Ovary (tissue), 7 donors: ENCODE measurements at regions not wholly inside any gene's neighbourhood (a gene's known extent, or its start where the extent isn't known, plus 50 kb on each side); places are given as distances from the start of the nearest gene placed in this dataset.

Source experiments
- DNase-seq, 5 donors: peaks; one replicate each; pipeline ENCODE4 v3.0.0-alpha.2; 2019 to 2020
- H3K27ac ChIP-seq, 2 donors: fragments of 200-600 bp; one replicate each; pipeline versions ENCODE4 v1.5.1 to v1.8.0; 2019 to 2022
- H3K27me3 ChIP-seq: fragments of 200-600 bp; one replicate; pipeline ENCODE4 v1.8.0; 2022
- H3K36me3 ChIP-seq: fragments of 200-600 bp; sonication (generic); one replicate; pipeline ENCODE4 v1.5.1; 2019
- H3K4me1 ChIP-seq: one replicate; pipeline ENCODE4 v1.8.1; 2013; ENCODE audit warnings: mild to moderate bottlenecking, moderate library complexity; ENCODE audit not compliant: insufficient read depth
- H3K4me3 ChIP-seq: fragments of 200-600 bp; sonication (generic); one replicate; pipeline ENCODE4 v1.5.1; 2017
- H3K9me3 ChIP-seq, 2 donors: fragments of 200-600 bp in 1 of 2; sonication (generic) in 1 of 2; one replicate each; pipeline versions ENCODE4 v1.5.1 to v1.8.1; 2013 to 2019; ENCODE audit warnings: mild to moderate bottlenecking in 1 of 2, moderate library complexity in 1 of 2
- CTCF ChIP-seq, 3 donors: fragments of 450-650 bp in 2 of 3; fragments of 200-600 bp in 1 of 3; IDR thresholded peaks; one replicate each; pipeline versions ENCODE4 v1.5.1 to v1.8.0; 2016 to 2022; ENCODE audit warnings: antibody characterized with exemption in 3 of 3, mild to moderate bottlenecking in 1 of 3
- EP300 ChIP-seq: sonication (generic); formaldehyde crosslinking; IDR thresholded peaks from one replicate; pipeline ENCODE4 v1.6.1; 2017; ENCODE audit warnings: antibody characterized with exemption
- POLR2A ChIP-seq: fragments of 450-650 bp; IDR thresholded peaks from one replicate; pipeline ENCODE4 v1.6.1; 2017; ENCODE audit warnings: antibody characterized with exemption, mild to moderate bottlenecking, moderate library complexity
- WGBS, 3 donors: extraction: QIAGEN DNeasy Blood & Tissue Kit in 1 of 3; methylation state at CpG; one replicate each; pipeline versions ENCODE4 v1.1.5 to v1.1.7; 2013 to 2017; 5-methylcytosine and 5-hydroxymethylcytosine counted together
- intact Hi-C, 4 donors: fragments of 100-400 bp; cut with DNase I; formaldehyde crosslinking; loops; one replicate each; pipeline versions ENCODE4 v1.11.0 to v1.15.1; 2022 to 2023
- donor health status: DM: no; HTN: no; CAD: no; lungs with moderate emphysema.
- donor health status: DM: no; HTN: no; CAD: no.
- donor health status: Bipolar disorder and iron deficiency.
- donor health status: DM: no; HTN: no; CAD: no.
- donor health status: DM: yes; HTN: yes; CAD: no.

DNA sequence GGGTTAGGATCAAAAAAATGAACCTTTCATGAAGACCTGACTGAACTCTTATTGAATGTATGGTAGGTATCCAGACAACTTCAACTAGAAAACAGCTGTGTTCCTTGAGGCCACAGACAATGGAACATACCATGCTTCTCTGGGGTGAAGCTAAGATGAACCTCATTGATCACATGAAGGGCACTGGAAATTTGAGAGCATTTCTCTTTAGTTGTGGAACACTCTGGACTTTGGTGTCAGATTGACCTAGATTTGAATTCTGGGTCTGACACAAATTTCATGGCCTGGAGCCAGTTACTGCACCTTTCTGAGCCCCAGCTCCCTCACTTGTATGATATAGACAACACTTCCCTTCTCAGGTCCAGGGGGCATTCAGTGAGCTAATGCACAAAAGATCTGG, 411.2 kb upstream of the ID2 start:
- Histone ChIP-seq H3K27me3 (no peaks in the 10 kb centered on the region), H3K4me3 (no peak overlapping the region), H3K9me3 (no peaks in the 10 kb centered on the region), H3K27ac (no peak overlapping the region), H3K36me3 (no peaks in the 10 kb centered on the region), H3K4me1 (no peaks in the 10 kb centered on the region)
- TF ChIP-seq POLR2A (no peak), EP300 (no peak), CTCF (IDR thresholded peaks at IDR 0.05) (no peak)
- DNase-seq, result no peak
- intact Hi-C loops, result no loop called here

- no peak overlapping the region for H3K4me3 ChIP-seq
- TF ChIP-seq POLR2A (no peak), CTCF (IDR thresholded peaks at IDR 0.05) (no peak), EP300 (no peak)
- H3K9me3 ChIP-seq, result no peaks in the 10 kb centered on the region
- H3K27me3 ChIP-seq, result no peaks in the 10 kb centered on the region
- no peaks in the 10 kb centered on the region for H3K4me1 ChIP-seq
- intact Hi-C loops, result no loop called here
- no peak for DNase-seq
- no peaks in the 10 kb centered on the region for H3K36me3 ChIP-seq
- no peak overlapping the region for H3K27ac ChIP-seq
- 85 to 91% (median 85%) methylated on average over 3 of the region's 3 CpGs for WGBS, 3 donors
Observed at GRCh38 chr2:8271461-8271860, 410.4 kb upstream of the ID2 start.

DNA sequence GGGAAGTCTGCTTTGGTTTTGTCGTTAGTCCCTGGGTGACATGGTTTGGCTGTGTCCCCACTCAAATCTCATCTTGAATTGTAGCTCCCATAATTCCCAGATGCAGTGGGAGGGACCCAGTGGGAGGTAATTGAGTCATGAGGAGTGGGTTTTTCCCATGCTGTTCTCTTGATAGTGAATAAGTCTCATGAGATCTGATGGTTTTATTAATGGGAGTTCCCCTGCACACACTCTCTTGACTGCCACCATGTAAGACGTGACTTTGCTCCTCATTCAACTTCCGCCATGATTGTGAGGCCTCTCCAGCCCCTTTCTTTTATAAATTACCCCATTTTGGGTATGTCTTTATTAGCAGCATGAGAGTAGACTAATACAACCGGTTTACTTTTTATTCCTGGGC, 405.8 kb upstream of the ID2 start:
- DNase-seq, result no peak
- Histone ChIP-seq H3K27me3 (no peaks in the 10 kb centered on the region), H3K27ac (no peak overlapping the region), H3K36me3 (no peaks in the 10 kb centered on the region), H3K4me1 (peaks cover 9% of the 10 kb centered on the region), H3K4me3 (no peak overlapping the region), H3K9me3 (no peaks in the 10 kb centered on the region)
- 87 to 96% (median 92%) methylated on average over 4 of the region's 4 CpGs for WGBS, 3 donors
- TF ChIP-seq CTCF (IDR thresholded peaks at IDR 0.05), result no peak
- no peak for TF ChIP-seq EP300
- TF ChIP-seq POLR2A, result no peak
- intact Hi-C loops, result no loop called here

DNA sequence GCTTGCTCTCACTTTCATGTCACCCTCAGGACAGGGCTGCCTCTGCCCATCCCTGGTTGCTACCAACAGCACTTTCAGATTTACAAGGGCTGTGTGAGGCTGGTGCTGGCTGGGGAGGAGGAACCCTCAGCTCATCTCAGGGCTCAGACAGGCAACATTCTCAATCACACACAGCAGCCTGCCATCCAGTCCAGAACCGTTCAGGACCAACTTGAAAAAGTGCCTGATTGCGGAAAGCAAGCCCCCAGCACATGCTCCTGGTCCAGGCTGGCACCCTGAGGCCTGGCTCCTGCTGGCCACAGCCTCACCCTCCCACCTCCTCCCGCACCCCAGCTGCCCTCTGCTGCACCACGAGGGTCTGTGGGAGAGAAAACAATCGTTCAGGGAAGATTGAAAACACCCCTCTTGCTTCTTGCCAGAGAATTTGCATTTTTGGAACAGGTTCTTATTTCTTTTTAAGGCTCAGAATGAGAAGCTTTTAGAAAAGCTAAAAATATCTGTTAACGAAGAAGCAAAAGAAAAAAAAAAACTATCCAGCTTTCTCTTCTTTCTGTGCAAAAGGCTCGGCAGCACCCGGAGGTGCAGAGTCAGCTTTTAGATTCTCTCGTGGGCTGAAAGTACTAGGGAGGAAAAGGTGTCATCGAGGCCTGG, 403.8 kb upstream of the ID2 start:
- Histone ChIP-seq H3K27me3 (no peaks in the 10 kb centered on the region), H3K4me1 (peaks cover 10% of the 10 kb centered on the region), H3K27ac (peak overlapping the region in 1 of 2 donors; percentile 50), H3K9me3 (no peaks in the 10 kb centered on the region), H3K4me3 (no peak overlapping the region), H3K36me3 (no peaks in the 10 kb centered on the region)
- DNase-seq, result peak in 4 of 5 donors; percentile 18 to 53 (median 40)
- TF ChIP-seq EP300 (no peak), CTCF (IDR thresholded peaks at IDR 0.05) (no peak)
- intact Hi-C loops, result no loop called here
- WGBS, 3 donors, result 8 to 11% (median 10%) methylated on average over 10 of the region's 10 CpGs
